Activated CD4-positive, CD25-positive, alpha-beta regulatory T cell treated with anti-CD3 and anti-CD28 coated beads, Interleukin-2, amount 50 U/mL, for 72 hours (primary cell): ENCODE measurements at regions not wholly inside any gene's neighbourhood (a gene's known extent, or its start where the extent isn't known, plus 50 kb on each side); places are given as distances from the start of the nearest gene placed in this dataset.
A peak's percentile ranks its signal among the peaks of the same experiment; 100 is the strongest.

Experiments
- DNase-seq: peaks from one replicate; pipeline ENCODE4 v3.0.0; 2021

GRCh38 chr14:104431351-104431928, 148.1 kb upstream of the C14orf180 start:
- DNase-seq = no peak

GRCh38 chr14:104431929-104432541, 147.5 kb upstream of the C14orf180 start:
- DNase-seq = no peak

- DNase-seq = peak; percentile 27
Measured at GRCh38 chr14:104432611-104433231, 146.8 kb upstream of the C14orf180 start.

- DNase-seq = peak; percentile 28
Measured at GRCh38 chr14:104433401-104434213, 146.0 kb upstream of the C14orf180 start.

GRCh38 chr14:104434214-104435076, 145.1 kb upstream of the C14orf180 start:
- DNase-seq = peak; percentile 23

- DNase-seq = peak; percentile 28
Measured at GRCh38 chr14:104435147-104436046, 144.2 kb upstream of the C14orf180 start.

GRCh38 chr14:104436047-104436591, 143.4 kb upstream of the C14orf180 start:
- peak; percentile 21 for DNase-seq

GRCh38 chr14:104436741-104437701, 142.5 kb upstream of the C14orf180 start:
- peak; percentile 21 for DNase-seq

- DNase-seq = no peak
Measured at GRCh38 chr14:104437703-104438102, 141.9 kb upstream of the C14orf180 start.

GRCh38 chr14:104438166-104438887, 141.2 kb upstream of the C14orf180 start:
- peak; percentile 28 for DNase-seq

GRCh38 chr14:104439625-104440024, 139.9 kb upstream of the C14orf180 start:
- DNase-seq = no peak

GRCh38 chr14:104440297-104440956, 139.1 kb upstream of the C14orf180 start:
- DNase-seq = no peak

- DNase-seq = peak; percentile 9
Measured at GRCh38 chr14:104441275-104442106, 138.1 kb upstream of the C14orf180 start.

- peak; percentile 26 for DNase-seq
Measured at GRCh38 chr14:104442107-104442551, 137.4 kb upstream of the C14orf180 start.

- DNase-seq = peak; percentile 15
Measured at GRCh38 chr14:104442631-104443390, 136.8 kb upstream of the C14orf180 start.

GRCh38 chr14:104443391-104444158, 136.0 kb upstream of the C14orf180 start:
- peak; percentile 25 for DNase-seq
